Fibroblast of lung (primary cell): ENCODE measurements at regions not wholly inside any gene's neighbourhood (a gene's known extent, or its start where the extent isn't known, plus 50 kb on each side); places are given as distances from the start of the nearest gene placed in this dataset.

Source experiments
- EZH2 ChIP-seq: IDR thresholded peaks from 2 replicates; pipeline ENCODE4 v1.5.1; 2012; ENCODE audit warnings: low read length, control low read depth, mild to moderate bottlenecking; ENCODE audit errors: missing control alignments
- TF ChIP-seq, protein P1 (sequence below), 2 donors: IDR thresholded peaks in 1 of 2; conservative IDR thresholded peaks in 1 of 2; 1 replicate in 1 of 2; 2 replicates in 1 of 2; pipeline ENCODE4 v1.5.1; 2011 to 2012; ENCODE audit warnings: low read length in 2 of 2, control low read depth in 1 of 2, inconsistent platforms in 1 of 2, low read depth in 1 of 2, mild to moderate bottlenecking in 1 of 2

DNA sequence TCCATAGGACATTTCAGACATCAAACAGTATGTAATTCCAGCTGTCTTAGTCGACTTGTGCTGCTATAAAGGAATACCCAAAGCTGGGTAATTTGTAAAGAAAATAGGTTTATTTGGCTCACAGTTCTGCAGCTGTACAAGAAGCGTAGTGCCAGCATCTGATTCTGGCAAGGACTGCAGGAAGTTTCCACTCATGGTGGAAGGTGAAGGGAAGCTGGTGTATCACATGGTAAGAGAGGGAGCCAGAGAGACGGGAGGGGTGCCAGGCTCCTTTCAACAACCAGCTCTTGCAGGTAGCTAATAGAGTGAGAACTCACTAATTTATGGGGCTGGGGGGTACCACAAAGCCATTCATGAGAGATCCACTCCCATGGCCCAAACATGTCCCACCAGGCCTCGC is 253.0 kb upstream of the FGF13 start:
- TF ChIP-seq, protein P1, sequence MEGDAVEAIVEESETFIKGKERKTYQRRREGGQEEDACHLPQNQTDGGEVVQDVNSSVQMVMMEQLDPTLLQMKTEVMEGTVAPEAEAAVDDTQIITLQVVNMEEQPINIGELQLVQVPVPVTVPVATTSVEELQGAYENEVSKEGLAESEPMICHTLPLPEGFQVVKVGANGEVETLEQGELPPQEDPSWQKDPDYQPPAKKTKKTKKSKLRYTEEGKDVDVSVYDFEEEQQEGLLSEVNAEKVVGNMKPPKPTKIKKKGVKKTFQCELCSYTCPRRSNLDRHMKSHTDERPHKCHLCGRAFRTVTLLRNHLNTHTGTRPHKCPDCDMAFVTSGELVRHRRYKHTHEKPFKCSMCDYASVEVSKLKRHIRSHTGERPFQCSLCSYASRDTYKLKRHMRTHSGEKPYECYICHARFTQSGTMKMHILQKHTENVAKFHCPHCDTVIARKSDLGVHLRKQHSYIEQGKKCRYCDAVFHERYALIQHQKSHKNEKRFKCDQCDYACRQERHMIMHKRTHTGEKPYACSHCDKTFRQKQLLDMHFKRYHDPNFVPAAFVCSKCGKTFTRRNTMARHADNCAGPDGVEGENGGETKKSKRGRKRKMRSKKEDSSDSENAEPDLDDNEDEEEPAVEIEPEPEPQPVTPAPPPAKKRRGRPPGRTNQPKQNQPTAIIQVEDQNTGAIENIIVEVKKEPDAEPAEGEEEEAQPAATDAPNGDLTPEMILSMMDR (conservative IDR thresholded peaks at IDR 0.05 in 1 of 2, IDR thresholded peaks at IDR 0.05 in 1 of 2; ENCODE audit: low read depth in 1 of 2, low read length in 2 of 2) = no peak
- TF ChIP-seq EZH2 = no peak
